HL-60 (cell line): ENCODE measurements at regions not wholly inside any gene's neighbourhood (a gene's known extent, or its start where the extent isn't known, plus 50 kb on each side); places are given as distances from the start of the nearest gene placed in this dataset.

Experiments
- DNase-seq, 2 experiments: peaks; one replicate each; pipeline ENCODE4 v3.0.0-alpha.2; 2010 to 2020; ENCODE audit warnings: low read depth in 1 of 2, low spot score in 1 of 2
- H3K27ac ChIP-seq: fragments of 250-450 bp; sonication (Bioruptor Pico); replicated peaks from 2 replicates; pipeline ENCODE4 v1.5.1; 2020; ENCODE audit warnings: mild to moderate bottlenecking, moderate library complexity
- H3K27me3 ChIP-seq: fragments of 250-450 bp; sonication (Bioruptor Pico); 2 replicates; pipeline ENCODE4 v1.5.1; 2021; ENCODE audit warnings: mild to moderate bottlenecking, moderate library complexity; ENCODE audit not compliant: insufficient read depth, poor library complexity, severe bottlenecking
- H3K4me3 ChIP-seq: replicated peaks from 2 replicates; pipeline ENCODE4 v1.5.1; 2011; ENCODE audit warnings: mild to moderate bottlenecking, control low read depth, low read length; ENCODE audit not compliant: insufficient read depth
- CTCF ChIP-seq: IDR thresholded peaks from one replicate; pipeline ENCODE4 v1.5.1; 2011; ENCODE audit warnings: low read length, control low read depth, inconsistent platforms; ENCODE audit not compliant: insufficient read depth
- GABPA ChIP-seq: IDR thresholded peaks from 2 replicates; pipeline ENCODE4 v1.6.1; 2012; ENCODE audit warnings: low read depth
- POLR2AphosphoS5 ChIP-seq: IDR thresholded peaks from 2 replicates; pipeline ENCODE4 v1.6.1; 2012; ENCODE audit warnings: low read depth
- SPI1 ChIP-seq: IDR thresholded peaks from 2 replicates; pipeline ENCODE4 v1.6.1; 2012; ENCODE audit warnings: low read depth, mild to moderate bottlenecking, borderline replicate concordance
- TF ChIP-seq, protein P1 (sequence below): IDR thresholded peaks from 2 replicates; pipeline ENCODE4 v1.6.1; 2012; ENCODE audit warnings: low read depth; ENCODE audit not compliant: insufficient replicate concordance

DNA sequence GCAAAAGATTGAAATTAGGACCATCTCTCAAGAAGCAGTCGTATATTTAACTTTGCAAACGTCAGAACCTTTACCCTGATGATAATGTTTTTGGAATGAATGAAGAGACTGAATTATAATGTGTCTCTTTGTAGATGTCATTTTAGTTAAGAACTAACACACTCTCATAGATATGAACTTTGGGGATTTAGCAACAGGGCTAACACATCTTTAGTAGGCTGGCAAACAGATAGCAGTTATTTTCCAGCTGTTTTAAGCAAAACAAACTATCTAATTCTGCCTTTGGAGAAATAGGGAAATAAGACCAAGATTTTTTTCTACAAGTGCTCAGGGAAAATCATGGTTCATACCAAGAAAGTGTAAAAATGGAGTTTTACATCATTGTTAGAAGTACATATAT lies 469.7 kb downstream of the SPATA31D1 start:
- H3K27ac ChIP-seq, result no peak overlapping the region
- H3K27me3 ChIP-seq, result no peaks in the 10 kb centered on the region
- TF ChIP-seq GABPA (no peak), CTCF (no peak), SPI1 (no peak), POLR2AphosphoS5 (no peak)
- TF ChIP-seq, protein P1, sequence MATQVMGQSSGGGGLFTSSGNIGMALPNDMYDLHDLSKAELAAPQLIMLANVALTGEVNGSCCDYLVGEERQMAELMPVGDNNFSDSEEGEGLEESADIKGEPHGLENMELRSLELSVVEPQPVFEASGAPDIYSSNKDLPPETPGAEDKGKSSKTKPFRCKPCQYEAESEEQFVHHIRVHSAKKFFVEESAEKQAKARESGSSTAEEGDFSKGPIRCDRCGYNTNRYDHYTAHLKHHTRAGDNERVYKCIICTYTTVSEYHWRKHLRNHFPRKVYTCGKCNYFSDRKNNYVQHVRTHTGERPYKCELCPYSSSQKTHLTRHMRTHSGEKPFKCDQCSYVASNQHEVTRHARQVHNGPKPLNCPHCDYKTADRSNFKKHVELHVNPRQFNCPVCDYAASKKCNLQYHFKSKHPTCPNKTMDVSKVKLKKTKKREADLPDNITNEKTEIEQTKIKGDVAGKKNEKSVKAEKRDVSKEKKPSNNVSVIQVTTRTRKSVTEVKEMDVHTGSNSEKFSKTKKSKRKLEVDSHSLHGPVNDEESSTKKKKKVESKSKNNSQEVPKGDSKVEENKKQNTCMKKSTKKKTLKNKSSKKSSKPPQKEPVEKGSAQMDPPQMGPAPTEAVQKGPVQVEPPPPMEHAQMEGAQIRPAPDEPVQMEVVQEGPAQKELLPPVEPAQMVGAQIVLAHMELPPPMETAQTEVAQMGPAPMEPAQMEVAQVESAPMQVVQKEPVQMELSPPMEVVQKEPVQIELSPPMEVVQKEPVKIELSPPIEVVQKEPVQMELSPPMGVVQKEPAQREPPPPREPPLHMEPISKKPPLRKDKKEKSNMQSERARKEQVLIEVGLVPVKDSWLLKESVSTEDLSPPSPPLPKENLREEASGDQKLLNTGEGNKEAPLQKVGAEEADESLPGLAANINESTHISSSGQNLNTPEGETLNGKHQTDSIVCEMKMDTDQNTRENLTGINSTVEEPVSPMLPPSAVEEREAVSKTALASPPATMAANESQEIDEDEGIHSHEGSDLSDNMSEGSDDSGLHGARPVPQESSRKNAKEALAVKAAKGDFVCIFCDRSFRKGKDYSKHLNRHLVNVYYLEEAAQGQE, result no peak
- H3K4me3 ChIP-seq, result no peak overlapping the region
- DNase-seq, result no peak

DNA sequence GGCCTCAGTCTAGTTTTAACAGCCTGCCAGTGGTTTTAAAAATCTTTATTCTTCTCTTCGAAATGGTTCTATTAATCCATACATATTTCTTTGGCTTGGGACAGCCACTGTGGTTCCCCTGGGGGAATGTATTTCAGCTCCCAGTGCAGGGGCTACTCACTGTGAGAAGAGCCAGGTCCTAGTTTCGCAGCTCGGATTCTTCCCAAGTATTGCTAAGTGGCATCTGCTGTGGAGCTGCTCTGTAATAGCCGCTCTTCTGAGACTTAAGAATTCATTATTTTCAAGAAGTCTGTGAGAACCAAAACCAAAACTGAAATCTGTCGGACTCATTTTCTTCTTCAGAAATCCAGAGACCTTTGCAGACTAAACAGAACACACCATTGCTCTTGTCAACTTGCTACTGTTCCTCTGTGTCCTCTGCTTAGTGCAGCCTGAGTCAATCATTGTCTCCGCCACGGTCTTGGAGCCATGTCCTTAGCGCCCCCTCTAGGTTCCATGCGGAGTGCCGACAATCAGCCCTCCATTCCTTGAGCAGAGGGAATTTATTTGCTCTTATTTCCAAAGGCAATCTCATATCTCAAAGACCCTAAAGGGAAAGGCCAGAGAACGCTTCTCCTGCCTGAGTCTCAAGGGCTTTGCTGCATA lies 478.2 kb downstream of the SPATA31D1 start:
- H3K27me3 ChIP-seq, result no peaks in the 10 kb centered on the region
- no peak overlapping the region for H3K4me3 ChIP-seq
- DNase-seq, result no peak
- TF ChIP-seq, protein P1, result no peak
- TF ChIP-seq POLR2AphosphoS5, result no peak
- H3K27ac ChIP-seq, result no peak overlapping the region

GRCh38 chr9:82467436-82467835 lies 478.9 kb downstream of the SPATA31D1 start:
- no peak for DNase-seq
- no peak for TF ChIP-seq GABPA
- no peak for TF ChIP-seq CTCF
- no peak for TF ChIP-seq POLR2AphosphoS5
- TF ChIP-seq, protein P1, result no peak
- no peak for TF ChIP-seq SPI1
- H3K27me3 ChIP-seq, result no peaks in the 10 kb centered on the region
- H3K4me3 ChIP-seq, result no peak overlapping the region
- H3K27ac ChIP-seq, result no peak overlapping the region

DNA sequence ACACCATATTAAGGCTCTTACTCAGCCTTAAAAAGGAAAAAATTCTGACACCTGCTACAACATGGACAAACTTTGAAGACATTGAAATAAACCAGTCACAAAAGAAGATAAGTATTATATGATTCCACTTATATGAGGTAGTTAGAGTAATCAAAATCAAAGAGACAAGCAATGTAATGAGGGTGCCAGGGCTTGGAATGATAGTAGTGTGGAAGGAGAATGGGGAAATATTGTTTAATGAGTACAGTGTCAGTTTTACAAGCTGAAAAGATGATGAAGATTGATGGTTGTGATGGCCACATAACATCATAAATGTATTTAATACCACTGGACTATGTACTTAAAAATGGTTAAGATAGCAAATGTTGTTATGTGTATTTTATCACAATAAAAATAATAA lies 485.7 kb downstream of the SPATA31D1 start:
- H3K27me3 ChIP-seq, result no peaks in the 10 kb centered on the region

More for the DNA sequence above, 485.7 kb downstream of the SPATA31D1 start:
- DNase-seq, result no peak
- TF ChIP-seq POLR2AphosphoS5, result no peak
- no peak overlapping the region for H3K4me3 ChIP-seq
- H3K27ac ChIP-seq, result no peak overlapping the region
